HG03342 (cell line): ENCODE measurements at regions not wholly inside any gene's neighbourhood (a gene's known extent, or its start where the extent isn't known, plus 50 kb on each side); places are given as distances from the start of the nearest gene placed in this dataset.
"Not testable (repeated sequence)": the region's sequence is repeated elsewhere in the genome, so short reads cannot be mapped to it uniquely, and the experiment has no call there.

Experiments used
- ATAC-seq: cut with Tn5 transposase; IDR thresholded peaks from one replicate; pipeline ENCODE4 v1.9.1; 2021; ENCODE audit warnings: mild to moderate bottlenecking, moderate library complexity; ENCODE audit not compliant: unreplicated experiment

- ATAC-seq: no peak
These were observed 166.0 kb upstream of the CDH4 start for GRCh38 chr20:61086031-61086430.

GRCh38 chr20:61090541-61090940, 161.5 kb upstream of the CDH4 start:
- no peak for ATAC-seq

- no peak for ATAC-seq
These were observed 159.8 kb upstream of the CDH4 start for GRCh38 chr20:61092251-61092650.

GRCh38 chr20:61094581-61094980, 157.5 kb upstream of the CDH4 start:
- no peak for ATAC-seq

GRCh38 chr20:61096463-61096862, 155.6 kb upstream of the CDH4 start:
- ATAC-seq: no peak

GRCh38 chr20:61099806-61100205, 152.3 kb upstream of the CDH4 start:
- no peak for ATAC-seq

GRCh38 chr20:61100489-61100888, 151.6 kb upstream of the CDH4 start:
- ATAC-seq: no peak

GRCh38 chr20:61101321-61101720, 150.7 kb upstream of the CDH4 start:
- ATAC-seq: not testable (repeated sequence)

GRCh38 chr20:61104232-61104631, 147.8 kb upstream of the CDH4 start:
- no peak for ATAC-seq

GRCh38 chr20:61105395-61105794, 146.7 kb upstream of the CDH4 start:
- no peak for ATAC-seq

- no peak for ATAC-seq
These were observed 145.6 kb upstream of the CDH4 start for GRCh38 chr20:61106438-61106837.

- ATAC-seq: no peak
These were observed 142.7 kb upstream of the CDH4 start for GRCh38 chr20:61109221-61109805.

- ATAC-seq: no peak
These were observed 139.5 kb upstream of the CDH4 start for GRCh38 chr20:61112515-61112914.

- no peak for ATAC-seq
These were observed 138.3 kb upstream of the CDH4 start for GRCh38 chr20:61113731-61114130.

- no peak for ATAC-seq
These were observed 137.4 kb upstream of the CDH4 start for GRCh38 chr20:61114493-61115175.

- no peak for ATAC-seq
These were observed 136.5 kb upstream of the CDH4 start for GRCh38 chr20:61115364-61116065.

- no peak for ATAC-seq
These were observed 134.3 kb upstream of the CDH4 start for GRCh38 chr20:61117725-61118124.

GRCh38 chr20:61118429-61119224, 133.4 kb upstream of the CDH4 start:
- no peak for ATAC-seq

- ATAC-seq: no peak
These were observed 132.8 kb upstream of the CDH4 start for GRCh38 chr20:61119273-61119672.

- no peak for ATAC-seq
These were observed 132.2 kb upstream of the CDH4 start for GRCh38 chr20:61119794-61120410.
